Ovary (tissue), 7 donors: ENCODE measurements at regions not wholly inside any gene's neighbourhood (a gene's known extent, or its start where the extent isn't known, plus 50 kb on each side); places are given as distances from the start of the nearest gene placed in this dataset.

Experiments
- DNase-seq, 5 donors: peaks; one replicate each; pipeline ENCODE4 v3.0.0-alpha.2; 2019 to 2020
- H3K27ac ChIP-seq, 2 donors: fragments of 200-600 bp; one replicate each; pipeline versions ENCODE4 v1.5.1 to v1.8.0; 2019 to 2022
- H3K27me3 ChIP-seq: fragments of 200-600 bp; one replicate; pipeline ENCODE4 v1.8.0; 2022
- H3K36me3 ChIP-seq: fragments of 200-600 bp; sonication (generic); one replicate; pipeline ENCODE4 v1.5.1; 2019
- H3K4me1 ChIP-seq: one replicate; pipeline ENCODE4 v1.8.1; 2013; ENCODE audit warnings: mild to moderate bottlenecking, moderate library complexity; ENCODE audit not compliant: insufficient read depth
- H3K4me3 ChIP-seq: fragments of 200-600 bp; sonication (generic); one replicate; pipeline ENCODE4 v1.5.1; 2017
- H3K9me3 ChIP-seq, 2 donors: fragments of 200-600 bp in 1 of 2; sonication (generic) in 1 of 2; one replicate each; pipeline versions ENCODE4 v1.5.1 to v1.8.1; 2013 to 2019; ENCODE audit warnings: mild to moderate bottlenecking in 1 of 2, moderate library complexity in 1 of 2
- CTCF ChIP-seq, 3 donors: fragments of 450-650 bp in 2 of 3; fragments of 200-600 bp in 1 of 3; IDR thresholded peaks; one replicate each; pipeline versions ENCODE4 v1.5.1 to v1.8.0; 2016 to 2022; ENCODE audit warnings: antibody characterized with exemption in 3 of 3, mild to moderate bottlenecking in 1 of 3
- EP300 ChIP-seq: sonication (generic); formaldehyde crosslinking; IDR thresholded peaks from one replicate; pipeline ENCODE4 v1.6.1; 2017; ENCODE audit warnings: antibody characterized with exemption
- POLR2A ChIP-seq: fragments of 450-650 bp; IDR thresholded peaks from one replicate; pipeline ENCODE4 v1.6.1; 2017; ENCODE audit warnings: antibody characterized with exemption, mild to moderate bottlenecking, moderate library complexity
- WGBS, 3 donors: extraction: QIAGEN DNeasy Blood & Tissue Kit in 1 of 3; methylation state at CpG; one replicate each; pipeline versions ENCODE4 v1.1.5 to v1.1.7; 2013 to 2017; 5-methylcytosine and 5-hydroxymethylcytosine counted together
- intact Hi-C, 4 donors: fragments of 100-400 bp; cut with DNase I; formaldehyde crosslinking; loops; one replicate each; pipeline versions ENCODE4 v1.11.0 to v1.15.1; 2022 to 2023
- donor health status: DM: no; HTN: no; CAD: no; lungs with moderate emphysema.
- donor health status: DM: no; HTN: no; CAD: no.
- donor health status: Bipolar disorder and iron deficiency.
- donor health status: DM: no; HTN: no; CAD: no.
- donor health status: DM: yes; HTN: yes; CAD: no.

GRCh38 chr15:61750271-61751084 lies 309.8 kb downstream of the VPS13C start:
- DNase-seq, result no peak
- H3K4me3 ChIP-seq, result no peak overlapping the region
- H3K9me3 ChIP-seq, result no peaks in the 10 kb centered on the region
- no peaks in the 10 kb centered on the region for H3K36me3 ChIP-seq
- 73 to 83% (median 83%) methylated on average over 15 of the region's 15 CpGs for WGBS, 3 donors
- H3K27ac ChIP-seq, result no peak overlapping the region
- no peaks in the 10 kb centered on the region for H3K4me1 ChIP-seq
- no peak for TF ChIP-seq EP300
- no peak for TF ChIP-seq POLR2A
- no peak for TF ChIP-seq CTCF (IDR thresholded peaks at IDR 0.05)
- no peaks in the 10 kb centered on the region for H3K27me3 ChIP-seq
- intact Hi-C loops, result no loop called here

- TF ChIP-seq EP300, result no peak
- TF ChIP-seq CTCF (IDR thresholded peaks at IDR 0.05), result no peak
- Histone ChIP-seq H3K9me3 (no peaks in the 10 kb centered on the region), H3K36me3 (no peaks in the 10 kb centered on the region), H3K4me3 (no peak overlapping the region), H3K27ac (no peak overlapping the region), H3K4me1 (no peaks in the 10 kb centered on the region), H3K27me3 (no peaks in the 10 kb centered on the region)
- no peak for DNase-seq
- intact Hi-C loops, result no loop called here
- WGBS, 3 donors, result 76 to 91% (median 90%) methylated on average over 7 of the region's 7 CpGs
Observed at GRCh38 chr15:61749169-61749568, 311.1 kb downstream of the VPS13C start.

- Histone ChIP-seq H3K36me3 (no peaks in the 10 kb centered on the region), H3K4me3 (no peak overlapping the region), H3K9me3 (no peaks in the 10 kb centered on the region), H3K27ac (no peak overlapping the region), H3K4me1 (no peaks in the 10 kb centered on the region), H3K27me3 (no peaks in the 10 kb centered on the region)
- intact Hi-C loops, result no loop called here
- no peak for DNase-seq
- TF ChIP-seq POLR2A (no peak), CTCF (IDR thresholded peaks at IDR 0.05) (no peak), EP300 (no peak)
- WGBS, 3 donors, result 92 to 97% (median 95%) methylated on average over 2 of the region's 2 CpGs
Observed at GRCh38 chr15:61748529-61748928, 311.7 kb downstream of the VPS13C start.

- Histone ChIP-seq H3K4me3 (no peak overlapping the region), H3K27me3 (no peaks in the 10 kb centered on the region), H3K9me3 (no peaks in the 10 kb centered on the region), H3K36me3 (no peaks in the 10 kb centered on the region), H3K27ac (no peak overlapping the region), H3K4me1 (no peaks in the 10 kb centered on the region)
- no peak for TF ChIP-seq POLR2A
- no peak for TF ChIP-seq CTCF (IDR thresholded peaks at IDR 0.05)
- TF ChIP-seq EP300, result no peak
- 84 to 87% (median 86%) methylated on average over 2 of the region's 2 CpGs for WGBS, 3 donors
- no peak for DNase-seq
- intact Hi-C loops, result no loop called here
Observed at GRCh38 chr15:61746589-61746988, 313.7 kb downstream of the VPS13C start.
